ENCODE measurements at regions not wholly inside any gene's neighbourhood (a gene's known extent, or its start where the extent isn't known, plus 50 kb on each side); places are given as distances from the start of the nearest gene placed in this dataset.

DNA sequence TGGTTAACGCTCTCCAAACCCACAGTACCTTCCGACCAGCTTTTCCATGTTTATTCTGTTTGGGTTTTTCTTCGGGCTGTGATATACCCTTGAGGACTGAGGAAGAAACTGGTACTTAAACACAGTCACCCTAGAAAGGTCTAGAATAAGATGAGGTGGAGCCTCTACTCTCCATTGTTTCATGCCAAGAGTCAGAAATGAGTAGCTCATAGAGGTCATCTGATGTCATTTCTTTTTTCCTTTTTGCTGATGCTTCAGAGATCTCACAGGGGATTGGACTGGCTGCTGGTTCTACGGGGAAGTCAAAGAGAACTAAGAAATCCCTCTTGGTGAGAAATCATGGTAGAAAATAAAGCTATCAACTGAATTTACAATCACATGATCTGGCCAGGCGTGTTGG is 538.2 kb upstream of the TMEM132C start:
- no peak overlapping the region for H3K27ac ChIP-seq (ENCODE audit: low read depth in 2 of 2, low read length in 2 of 2)
- H3K36me3 ChIP-seq (ENCODE audit: control insufficient read depth in 2 of 2, insufficient read depth in 2 of 2, low read length in 2 of 2), result no peaks in the 10 kb centered on the region
- no peak overlapping the region for H3K9ac ChIP-seq (ENCODE audit: low read depth in 1 of 2, low read length in 2 of 2)
- H3K9me3 ChIP-seq (ENCODE audit: control insufficient read depth in 2 of 2, low read length in 2 of 2), result no peaks in the 10 kb centered on the region
- no peak overlapping the region for H3K4me3 ChIP-seq (ENCODE audit: low read length in 2 of 2)
- H3K4me1 ChIP-seq (ENCODE audit: control insufficient read depth in 2 of 2, insufficient read depth in 2 of 2, low read length in 2 of 2), result no peaks in the 10 kb centered on the region
- H3K27me3 ChIP-seq (ENCODE audit: control insufficient read depth in 2 of 2, insufficient read depth in 2 of 2, low read length in 2 of 2), result no peaks in the 10 kb centered on the region

- Histone ChIP-seq H3K9me3 (ENCODE audit: control insufficient read depth in 2 of 2, low read length in 2 of 2) (no peaks in the 10 kb centered on the region), H3K9ac (ENCODE audit: low read depth in 1 of 2, low read length in 2 of 2) (no peak overlapping the region), H3K27me3 (ENCODE audit: control insufficient read depth in 2 of 2, insufficient read depth in 2 of 2, low read length in 2 of 2) (no peaks in the 10 kb centered on the region), H3K27ac (ENCODE audit: low read depth in 2 of 2, low read length in 2 of 2) (no peak overlapping the region), H3K4me3 (ENCODE audit: low read length in 2 of 2) (no peak overlapping the region), H3K4me1 (ENCODE audit: control insufficient read depth in 2 of 2, insufficient read depth in 2 of 2, low read length in 2 of 2) (no peaks in the 10 kb centered on the region), H3K36me3 (ENCODE audit: control insufficient read depth in 2 of 2, insufficient read depth in 2 of 2, low read length in 2 of 2) (no peaks in the 10 kb centered on the region)
Observed at GRCh38 chr12:127729381-127729780, 537.6 kb upstream of the TMEM132C start.

DNA sequence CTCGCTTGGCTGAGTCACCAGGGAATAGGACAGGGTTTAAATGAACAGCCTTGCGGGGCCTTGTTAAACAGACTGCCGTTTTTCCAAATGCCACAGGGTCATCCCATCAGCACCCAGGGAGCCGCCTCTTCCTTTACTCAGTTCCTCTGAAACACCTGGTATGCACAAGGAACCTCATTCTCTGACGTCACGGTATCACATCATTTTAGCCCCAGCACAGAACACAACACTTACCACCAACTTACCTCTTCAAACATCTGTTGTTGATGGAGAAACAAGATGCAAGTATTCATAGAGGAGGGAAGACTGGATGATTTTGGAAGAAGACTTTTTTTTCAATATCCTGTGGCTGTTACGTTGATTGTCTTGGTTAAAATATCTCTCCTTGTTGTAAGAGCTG is 535.3 kb upstream of the TMEM132C start:
- H3K9me3 ChIP-seq (ENCODE audit: control insufficient read depth in 2 of 2, low read length in 2 of 2), result no peaks in the 10 kb centered on the region
- no peak overlapping the region for H3K27ac ChIP-seq (ENCODE audit: low read depth in 2 of 2, low read length in 2 of 2)
- H3K9ac ChIP-seq (ENCODE audit: low read depth in 1 of 2, low read length in 2 of 2), result no peak overlapping the region
- no peaks in the 10 kb centered on the region for H3K36me3 ChIP-seq (ENCODE audit: control insufficient read depth in 2 of 2, insufficient read depth in 2 of 2, low read length in 2 of 2)
- H3K27me3 ChIP-seq (ENCODE audit: control insufficient read depth in 2 of 2, insufficient read depth in 2 of 2, low read length in 2 of 2), result no peaks in the 10 kb centered on the region
- H3K4me3 ChIP-seq (ENCODE audit: low read length in 2 of 2), result no peak overlapping the region
- no peaks in the 10 kb centered on the region for H3K4me1 ChIP-seq (ENCODE audit: control insufficient read depth in 2 of 2, insufficient read depth in 2 of 2, low read length in 2 of 2)

- Histone ChIP-seq H3K27me3 (ENCODE audit: control insufficient read depth in 2 of 2, insufficient read depth in 2 of 2, low read length in 2 of 2) (no peaks in the 10 kb centered on the region), H3K4me3 (ENCODE audit: low read length in 2 of 2) (no peak overlapping the region), H3K9me3 (ENCODE audit: control insufficient read depth in 2 of 2, low read length in 2 of 2) (no peaks in the 10 kb centered on the region), H3K9ac (ENCODE audit: low read depth in 1 of 2, low read length in 2 of 2) (no peak overlapping the region), H3K27ac (ENCODE audit: low read depth in 2 of 2, low read length in 2 of 2) (no peak overlapping the region), H3K4me1 (ENCODE audit: control insufficient read depth in 2 of 2, insufficient read depth in 2 of 2, low read length in 2 of 2) (no peaks in the 10 kb centered on the region), H3K36me3 (ENCODE audit: control insufficient read depth in 2 of 2, insufficient read depth in 2 of 2, low read length in 2 of 2) (no peaks in the 10 kb centered on the region)
Observed at GRCh38 chr12:127742231-127742630, 524.7 kb upstream of the TMEM132C start.

GRCh38 chr12:127745469-127746212 is 521.3 kb upstream of the TMEM132C start:
- Histone ChIP-seq H3K4me3 (ENCODE audit: low read length in 2 of 2) (no peak overlapping the region), H3K9me3 (ENCODE audit: control insufficient read depth in 2 of 2, low read length in 2 of 2) (no peaks in the 10 kb centered on the region), H3K4me1 (ENCODE audit: control insufficient read depth in 2 of 2, insufficient read depth in 2 of 2, low read length in 2 of 2) (no peaks in the 10 kb centered on the region), H3K27me3 (ENCODE audit: control insufficient read depth in 2 of 2, insufficient read depth in 2 of 2, low read length in 2 of 2) (no peaks in the 10 kb centered on the region), H3K27ac (ENCODE audit: low read depth in 2 of 2, low read length in 2 of 2) (no peak overlapping the region), H3K9ac (ENCODE audit: low read depth in 1 of 2, low read length in 2 of 2) (no peak overlapping the region), H3K36me3 (ENCODE audit: control insufficient read depth in 2 of 2, insufficient read depth in 2 of 2, low read length in 2 of 2) (no peaks in the 10 kb centered on the region)

DNA sequence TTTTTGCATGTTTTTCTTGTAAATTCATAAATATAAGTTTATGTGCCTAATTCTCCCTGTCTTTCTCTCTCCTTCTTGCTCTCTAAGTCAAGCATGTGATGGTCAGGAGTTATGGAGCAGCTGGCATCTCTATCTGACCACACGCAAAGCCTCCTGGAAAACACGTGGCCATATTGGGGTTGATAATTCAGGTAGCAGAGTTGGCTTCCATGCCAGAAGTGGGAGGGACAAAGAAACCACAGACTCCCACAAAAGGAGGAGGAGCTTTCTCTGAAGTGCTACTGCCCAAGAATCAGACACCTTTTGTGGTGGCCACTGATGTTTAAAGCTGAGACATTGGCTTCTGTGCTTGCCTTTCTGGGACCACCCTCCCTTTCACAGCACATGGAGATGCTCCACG is 517.6 kb upstream of the TMEM132C start:
- H3K4me1 ChIP-seq (ENCODE audit: control insufficient read depth in 2 of 2, insufficient read depth in 2 of 2, low read length in 2 of 2), result peaks cover 0 to 4% of the 10 kb centered on the region in 2 donors
- no peak overlapping the region for H3K4me3 ChIP-seq (ENCODE audit: low read length in 2 of 2)
- H3K9me3 ChIP-seq (ENCODE audit: control insufficient read depth in 2 of 2, low read length in 2 of 2), result no peaks in the 10 kb centered on the region
- no peaks in the 10 kb centered on the region for H3K36me3 ChIP-seq (ENCODE audit: control insufficient read depth in 2 of 2, insufficient read depth in 2 of 2, low read length in 2 of 2)
- H3K9ac ChIP-seq (ENCODE audit: low read depth in 1 of 2, low read length in 2 of 2), result no peak overlapping the region
- H3K27me3 ChIP-seq (ENCODE audit: control insufficient read depth in 2 of 2, insufficient read depth in 2 of 2, low read length in 2 of 2), result no peaks in the 10 kb centered on the region
- no peak overlapping the region for H3K27ac ChIP-seq (ENCODE audit: low read depth in 2 of 2, low read length in 2 of 2)

- H3K4me1 ChIP-seq (ENCODE audit: control insufficient read depth in 2 of 2, insufficient read depth in 2 of 2, low read length in 2 of 2), result peaks cover 0 to 4% of the 10 kb centered on the region in 2 donors
- H3K9ac ChIP-seq (ENCODE audit: low read depth in 1 of 2, low read length in 2 of 2), result no peak overlapping the region
- H3K27ac ChIP-seq (ENCODE audit: low read depth in 2 of 2, low read length in 2 of 2), result no peak overlapping the region
- H3K36me3 ChIP-seq (ENCODE audit: control insufficient read depth in 2 of 2, insufficient read depth in 2 of 2, low read length in 2 of 2), result no peaks in the 10 kb centered on the region
- H3K4me3 ChIP-seq (ENCODE audit: low read length in 2 of 2), result no peak overlapping the region
- H3K27me3 ChIP-seq (ENCODE audit: control insufficient read depth in 2 of 2, insufficient read depth in 2 of 2, low read length in 2 of 2), result no peaks in the 10 kb centered on the region
- no peaks in the 10 kb centered on the region for H3K9me3 ChIP-seq (ENCODE audit: control insufficient read depth in 2 of 2, low read length in 2 of 2)
Observed at GRCh38 chr12:127750076-127750840, 516.7 kb upstream of the TMEM132C start.

- no peaks in the 10 kb centered on the region for H3K9me3 ChIP-seq (ENCODE audit: control insufficient read depth in 2 of 2, low read length in 2 of 2)
- no peak overlapping the region for H3K4me3 ChIP-seq (ENCODE audit: low read length in 2 of 2)
- H3K36me3 ChIP-seq (ENCODE audit: control insufficient read depth in 2 of 2, insufficient read depth in 2 of 2, low read length in 2 of 2), result no peaks in the 10 kb centered on the region
- H3K27ac ChIP-seq (ENCODE audit: low read depth in 2 of 2, low read length in 2 of 2), result no peak overlapping the region
- H3K9ac ChIP-seq (ENCODE audit: low read depth in 1 of 2, low read length in 2 of 2), result no peak overlapping the region
- no peaks in the 10 kb centered on the region for H3K27me3 ChIP-seq (ENCODE audit: control insufficient read depth in 2 of 2, insufficient read depth in 2 of 2, low read length in 2 of 2)
- H3K4me1 ChIP-seq (ENCODE audit: control insufficient read depth in 2 of 2, insufficient read depth in 2 of 2, low read length in 2 of 2), result peaks cover 0 to 4% of the 10 kb centered on the region in 2 donors
Observed at GRCh38 chr12:127752802-127753201, 514.2 kb upstream of the TMEM132C start.

- H3K9ac ChIP-seq (ENCODE audit: low read depth in 1 of 2, low read length in 2 of 2), result no peak overlapping the region
- H3K36me3 ChIP-seq (ENCODE audit: control insufficient read depth in 2 of 2, insufficient read depth in 2 of 2, low read length in 2 of 2), result no peaks in the 10 kb centered on the region
Observed at GRCh38 chr12:127760357-127760756, 506.6 kb upstream of the TMEM132C start.

GRCh38 chr12:127760996-127761395 is 506.0 kb upstream of the TMEM132C start:
- no peaks in the 10 kb centered on the region for H3K27me3 ChIP-seq (ENCODE audit: control insufficient read depth in 2 of 2, insufficient read depth in 2 of 2, low read length in 2 of 2)
- no peaks in the 10 kb centered on the region for H3K36me3 ChIP-seq (ENCODE audit: control insufficient read depth in 2 of 2, insufficient read depth in 2 of 2, low read length in 2 of 2)
- H3K9me3 ChIP-seq (ENCODE audit: control insufficient read depth in 2 of 2, low read length in 2 of 2), result peaks cover 0 to 4% of the 10 kb centered on the region in 2 donors
- H3K4me3 ChIP-seq (ENCODE audit: low read length in 2 of 2), result no peak overlapping the region
- H3K4me1 ChIP-seq (ENCODE audit: control insufficient read depth in 2 of 2, insufficient read depth in 2 of 2, low read length in 2 of 2), result no peaks in the 10 kb centered on the region
- no peak overlapping the region for H3K9ac ChIP-seq (ENCODE audit: low read depth in 1 of 2, low read length in 2 of 2)
- H3K27ac ChIP-seq (ENCODE audit: low read depth in 2 of 2, low read length in 2 of 2), result no peak overlapping the region

More at GRCh38 chr12:127760357-127760756, 506.6 kb upstream of the TMEM132C start:
- no peaks in the 10 kb centered on the region for H3K4me1 ChIP-seq (ENCODE audit: control insufficient read depth in 2 of 2, insufficient read depth in 2 of 2, low read length in 2 of 2)
- H3K4me3 ChIP-seq (ENCODE audit: low read length in 2 of 2), result no peak overlapping the region
- H3K9me3 ChIP-seq (ENCODE audit: control insufficient read depth in 2 of 2, low read length in 2 of 2), result peaks cover 0 to 4% of the 10 kb centered on the region in 2 donors
- no peak overlapping the region for H3K27ac ChIP-seq (ENCODE audit: low read depth in 2 of 2, low read length in 2 of 2)
- no peaks in the 10 kb centered on the region for H3K27me3 ChIP-seq (ENCODE audit: control insufficient read depth in 2 of 2, insufficient read depth in 2 of 2, low read length in 2 of 2)
